IMR-90 (cell line): ENCODE measurements at regions not wholly inside any gene's neighbourhood (a gene's known extent, or its start where the extent isn't known, plus 50 kb on each side); places are given as distances from the start of the nearest gene placed in this dataset.

ENCODE experiments used
- ATAC-seq: fragments of 200-7000 bp; cut with Tn5 transposase; 2 replicates; pipeline ENCODE4 v1.9.1; 2020; ENCODE audit warnings: low read depth, mild to moderate bottlenecking, moderate library complexity
- BruUV-seq: library from RNA; stranded (reverse); fragments of 400-500 nt; replicated peaks from 2 replicates; lab custom pipeline; 2021; lab: Mats Ljungman, UMichigan
- CTCF ChIA-PET: fragments of 300-600 bp; formaldehyde crosslinking; extraction: SDS; loops from one replicate; lab custom pipeline; 2021; ENCODE audit warnings: antibody characterized with exemption; lab: Yijun Ruan, JAX
- POLR2A ChIA-PET: fragments of 300-600 bp; sonication (Branson Sonifier 250); formaldehyde crosslinking; loops from one replicate; lab custom pipeline; 2022; ENCODE audit warnings: antibody characterized with exemption; ENCODE audit not compliant: unreplicated experiment; lab: Charles Lee
- DNase-seq: peaks from one replicate; pipeline ENCODE4 v3.0.0; 2013
- H2AFZ ChIP-seq: replicated peaks from 2 replicates; pipeline ENCODE3; 2013; ENCODE audit warnings: low read length, mild to moderate bottlenecking; ENCODE audit not compliant: poor library complexity
- H2AK5ac ChIP-seq: 2 replicates; pipeline ENCODE4 v1.6.1; 2013; ENCODE audit warnings: low read depth, low read length, inconsistent platforms
- H2AK9ac ChIP-seq: replicated peaks from 2 replicates; pipeline ENCODE3; 2013; ENCODE audit warnings: mild to moderate bottlenecking, low read depth, low read length, moderate library complexity; ENCODE audit not compliant: poor library complexity
- H2BK120ac ChIP-seq: 2 replicates; pipeline ENCODE4 v1.6.1; 2013; ENCODE audit warnings: low read depth, low read length, inconsistent platforms
- H2BK15ac ChIP-seq: 3 replicates; pipeline ENCODE4 v1.6.1; 2013; ENCODE audit warnings: low read depth, low read length, inconsistent platforms
- H2BK20ac ChIP-seq: 2 replicates; pipeline ENCODE4 v1.6.1; 2013; ENCODE audit warnings: low read depth, mild to moderate bottlenecking, inconsistent platforms, low read length, moderate library complexity
- H2BK5ac ChIP-seq: 2 replicates; pipeline ENCODE4 v1.6.1; 2013; ENCODE audit warnings: mild to moderate bottlenecking, low read depth, low read length, inconsistent platforms; ENCODE audit not compliant: poor library complexity, severe bottlenecking
- H3K14ac ChIP-seq: replicated peaks from 2 replicates; pipeline ENCODE4 v1.6.1; 2013; ENCODE audit warnings: low read depth, low read length, inconsistent platforms
- H3K18ac ChIP-seq: 2 replicates; pipeline ENCODE4 v1.6.1; 2013; ENCODE audit warnings: low read depth, low read length, control low read depth
- H3K23ac ChIP-seq: 2 replicates; pipeline ENCODE4 v1.6.1; 2013; ENCODE audit warnings: low read depth, low read length, inconsistent platforms
- H3K27ac ChIP-seq: 2 replicates; pipeline ENCODE4 v1.5.1; 2013; ENCODE audit warnings: mild to moderate bottlenecking, control low read depth, low read length; ENCODE audit not compliant: insufficient read depth
- H3K27me3 ChIP-seq: 2 replicates; pipeline ENCODE4 v1.6.1; 2013; ENCODE audit warnings: low read length; ENCODE audit not compliant: control insufficient read depth, insufficient read depth
- H3K36me3 ChIP-seq: 2 replicates; pipeline ENCODE4 v1.6.1; 2013; ENCODE audit warnings: low read length, mixed read lengths; ENCODE audit not compliant: control insufficient read depth, insufficient read depth
- H3K4ac ChIP-seq: 2 replicates; pipeline ENCODE4 v1.6.1; 2013; ENCODE audit warnings: low read depth, low read length, inconsistent platforms
- H3K4me1 ChIP-seq: 2 replicates; pipeline ENCODE4 v1.6.1; 2013; ENCODE audit warnings: low read length, mixed read lengths; ENCODE audit not compliant: control insufficient read depth, insufficient read depth
- H3K4me2 ChIP-seq: 2 replicates; pipeline ENCODE4 v1.6.1; 2013; ENCODE audit warnings: low read depth, mild to moderate bottlenecking, control low read depth, low read length, moderate library complexity
- H3K4me3 ChIP-seq: 2 replicates; pipeline ENCODE4 v1.5.1; 2013; ENCODE audit warnings: low read depth, mild to moderate bottlenecking, control low read depth, low read length, moderate library complexity; ENCODE audit not compliant: insufficient read depth
- H3K56ac ChIP-seq: 2 replicates; pipeline ENCODE4 v1.6.1; 2013; ENCODE audit warnings: low read length, inconsistent platforms; ENCODE audit not compliant: insufficient read depth; ENCODE audit errors: extremely low read depth
- H3K79me1 ChIP-seq, 2 experiments: 2 replicates each; pipeline ENCODE4 v1.6.1; 2013; ENCODE audit warnings: low read length in 2 of 2, inconsistent platforms in 1 of 2, low read depth in 1 of 2
- H3K9ac ChIP-seq: 2 replicates; pipeline ENCODE4 v1.6.1; 2013; ENCODE audit warnings: low read depth, low read length, control low read depth
- H3K9me1 ChIP-seq: 2 replicates; pipeline ENCODE4 v1.6.1; 2013; ENCODE audit warnings: low read length, inconsistent platforms; ENCODE audit not compliant: insufficient read depth
- H3K9me3 ChIP-seq: 2 replicates; pipeline ENCODE4 v1.6.1; 2013; ENCODE audit warnings: low read length; ENCODE audit not compliant: control insufficient read depth, insufficient read depth
- H4K20me1 ChIP-seq: 2 replicates; pipeline ENCODE4 v1.6.1; 2013; ENCODE audit warnings: low read length, inconsistent platforms; ENCODE audit not compliant: insufficient read depth
- H4K5ac ChIP-seq: 2 replicates; pipeline ENCODE4 v1.6.1; 2013; ENCODE audit warnings: mild to moderate bottlenecking, low read depth, low read length, control low read depth
- H4K8ac ChIP-seq, 2 experiments: 2 replicates each; pipeline ENCODE4 v1.6.1; 2013; ENCODE audit warnings: low read depth in 2 of 2, low read length in 2 of 2, control low read depth in 1 of 2, inconsistent platforms in 1 of 2
- H4K91ac ChIP-seq: 2 replicates; pipeline ENCODE4 v1.6.1; 2013; ENCODE audit warnings: low read depth, low read length, inconsistent platforms; ENCODE audit not compliant: insufficient read depth
- MAFK ChIP-seq: IDR thresholded peaks from 2 replicates; pipeline ENCODE4 v1.6.1; 2012; ENCODE audit warnings: low read depth, low read length, improper control_type of control experiment
- MXI1 ChIP-seq: IDR thresholded peaks from 2 replicates; pipeline ENCODE4 v1.6.1; 2012; ENCODE audit warnings: low read depth, mild to moderate bottlenecking, low read length, moderate library complexity, borderline replicate concordance
- NFE2L2 ChIP-seq: fragments of 150-350 bp; IDR thresholded peaks from 2 replicates; pipeline ENCODE4 v1.6.1; 2016; ENCODE audit warnings: low read depth, mild to moderate bottlenecking, low read length
- RAD21 ChIP-seq: IDR thresholded peaks from 2 replicates; pipeline ENCODE4 v1.6.1; 2012; ENCODE audit warnings: low read length, improper control_type of control experiment
- RCOR1 ChIP-seq: IDR thresholded peaks from 2 replicates; pipeline ENCODE4 v1.6.1; 2012; ENCODE audit warnings: mild to moderate bottlenecking, low read length, improper control_type of control experiment; ENCODE audit not compliant: insufficient replicate concordance
- RFX5 ChIP-seq: IDR thresholded peaks from 2 replicates; pipeline ENCODE4 v1.8.0; 2012; ENCODE audit warnings: low read depth, mild to moderate bottlenecking, low read length, moderate library complexity
- WGBS, 2 experiments: methylation state at CpG; one replicate each; pipeline versions ENCODE4 v1.1.5 to v1.1.7; 2013; ENCODE audit warnings: missing lambda C conversion rate in 2 of 2; ENCODE audit not compliant: insufficient read length in 1 of 2; ENCODE audit errors: extremely low coverage in 2 of 2; 5-methylcytosine and 5-hydroxymethylcytosine counted together
- dilution Hi-C: fragments of 300-500 bp; cut with HindIII; formaldehyde crosslinking; loops from one replicate; pipeline ENCODE4 v1.14.3; 2018; ENCODE audit warnings: low sequenced_read_pairs; ENCODE audit not compliant: unreplicated experiment
- in situ Hi-C: fragments of 300-500 bp; cut with MboI; formaldehyde crosslinking; loops from 3 replicates; pipeline ENCODE4 v1.14.3; 2019; ENCODE audit warnings: low sequenced_read_pairs, inconsistent platforms, mixed read lengths
- intact Hi-C: fragments of 100-400 bp; cut with micrococcal nuclease; formaldehyde crosslinking; loops from 2 replicates; pipeline ENCODE4 v1.10.0; 2022

DNA sequence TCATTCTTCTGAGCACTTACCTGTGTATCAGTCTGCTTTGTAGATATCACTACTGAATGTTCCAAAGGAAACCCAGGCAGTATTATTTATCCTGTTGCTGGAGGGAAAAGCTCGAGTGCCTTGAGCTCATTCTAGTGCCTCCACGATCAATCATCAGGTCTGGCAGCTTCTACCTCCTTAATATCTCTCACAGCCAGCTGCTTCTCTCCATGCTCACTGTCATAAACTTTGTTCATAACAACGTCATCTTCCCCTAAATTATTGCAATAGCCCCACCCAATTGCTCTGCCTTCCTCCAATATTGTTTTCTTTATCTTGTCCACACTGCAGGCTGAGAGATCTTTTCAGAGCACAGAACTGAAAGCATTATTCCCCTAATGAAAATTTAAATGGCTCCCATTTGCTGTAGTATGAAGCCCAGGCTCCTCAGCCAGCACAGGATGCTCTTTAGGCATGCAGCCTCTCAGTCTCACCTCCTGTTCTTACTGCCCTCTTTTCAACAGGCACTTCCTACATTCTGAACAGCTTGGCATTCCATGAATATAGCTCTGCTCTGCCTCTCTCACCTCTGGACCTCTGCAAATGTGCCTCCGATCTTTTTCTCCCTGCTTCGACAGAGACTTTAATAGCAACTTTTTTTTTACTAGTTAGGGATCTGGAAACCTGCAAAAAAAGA, 504.2 kb upstream of the IGFBP7 start:
- Histone ChIP-seq H3K9me1 (no peaks in the 10 kb centered on the region), H3K18ac (no peak overlapping the region), H3K36me3 (no peaks in the 10 kb centered on the region), H3K56ac (no peak overlapping the region), H2BK20ac (no peak overlapping the region), H2AK9ac (no peak overlapping the region), H3K4me2 (no peak overlapping the region), H3K9ac (no peak overlapping the region), H3K4me3 (no peak overlapping the region), H2BK15ac (no peak overlapping the region), H2AFZ (no peak overlapping the region), H3K14ac (no peak overlapping the region), H3K79me1 (no peaks in the 10 kb centered on the region), H4K5ac (no peak overlapping the region), H4K91ac (no peak overlapping the region), H3K23ac (no peak overlapping the region), H3K27me3 (no peaks in the 10 kb centered on the region), H3K9me3 (no peaks in the 10 kb centered on the region), H2BK120ac (no peak overlapping the region), H3K4ac (no peak overlapping the region), H4K8ac (no peak overlapping the region), H3K4me1 (no peaks in the 10 kb centered on the region), H4K20me1 (no peaks in the 10 kb centered on the region), H3K27ac (no peak overlapping the region), H2AK5ac (no peak overlapping the region), H2BK5ac (no peak overlapping the region)
- TF ChIP-seq MXI1: no peak
- no peak for TF ChIP-seq MAFK
- no peak for TF ChIP-seq RCOR1
- no peak for TF ChIP-seq NFE2L2
- TF ChIP-seq RFX5: no peak
- TF ChIP-seq RAD21: no peak
- ChIA-PET CTCF (no interaction called here), POLR2A (no interaction called here)
- BruUV-seq: no TSS peak
- in situ Hi-C loops: no loop called here
- no peak for ATAC-seq
- no peak for DNase-seq
- WGBS, 2 experiments: 0% methylated on average over 1 of the region's 5 CpGs; no CpG with 5 or more reads in 1 of the 2 experiments
- dilution Hi-C loops: no loop called here
- intact Hi-C loops: no loop called here
